GM23248 (cell line): ENCODE measurements at regions not wholly inside any gene's neighbourhood (a gene's known extent, or its start where the extent isn't known, plus 50 kb on each side); places are given as distances from the start of the nearest gene placed in this dataset. TPM values are rescaled to one million over a fixed set of nuclear protein-coding genes. Genes with fewer than 3 reads are reported as not detected.

Source experiments
- DNase-seq: peaks from one replicate; pipeline ENCODE4 v3.0.0-alpha.2; 2015
- H2AFZ ChIP-seq: fragments of 200-600 bp; sonication (generic); 2 replicates; pipeline ENCODE4 v1.6.1; 2016; ENCODE audit warnings: antibody characterized with exemption
- H3F3A ChIP-seq: fragments of 200-600 bp; sonication (generic); 2 replicates; pipeline ENCODE4 v1.6.1; 2016; ENCODE audit warnings: mild to moderate bottlenecking, antibody characterized with exemption, mixed run types; ENCODE audit not compliant: insufficient read depth
- H3K27ac ChIP-seq: fragments of 200-600 bp; sonication (generic); 2 replicates; pipeline ENCODE4 v1.5.1; 2016; ENCODE audit warnings: mild to moderate bottlenecking
- H3K27me3 ChIP-seq: fragments of 200-600 bp; sonication (generic); replicated peaks from 2 replicates; pipeline ENCODE4 v1.6.1; 2016; ENCODE audit warnings: mild to moderate bottlenecking; ENCODE audit not compliant: insufficient read depth
- H3K36me3 ChIP-seq: fragments of 200-600 bp; sonication (generic); 2 replicates; pipeline ENCODE4 v1.6.1; 2016; ENCODE audit warnings: low read depth, mild to moderate bottlenecking
- H3K4me1 ChIP-seq: fragments of 200-600 bp; sonication (generic); 2 replicates; pipeline ENCODE4 v1.6.1; 2016; ENCODE audit warnings: mild to moderate bottlenecking; ENCODE audit not compliant: insufficient read depth
- H3K4me2 ChIP-seq: fragments of 200-600 bp; sonication (generic); one replicate; pipeline ENCODE4 v1.6.1; 2016; ENCODE audit warnings: mild to moderate bottlenecking; ENCODE audit not compliant: unreplicated experiment
- H3K4me3 ChIP-seq: fragments of 200-600 bp; sonication (generic); 2 replicates; pipeline ENCODE4 v1.5.1; 2016; ENCODE audit warnings: mild to moderate bottlenecking
- H3K79me2 ChIP-seq: fragments of 200-600 bp; sonication (generic); 2 replicates; pipeline ENCODE4 v1.6.1; 2016; ENCODE audit warnings: mild to moderate bottlenecking; ENCODE audit not compliant: insufficient read depth
- H3K9ac ChIP-seq: fragments of 200-600 bp; sonication (generic); 2 replicates; pipeline ENCODE4 v1.6.1; 2016; ENCODE audit warnings: mild to moderate bottlenecking
- H3K9me2 ChIP-seq: fragments of 200-600 bp; sonication (generic); 2 replicates; pipeline ENCODE4 v1.6.1; 2016; ENCODE audit warnings: mixed run types, mild to moderate bottlenecking, moderate library complexity; ENCODE audit not compliant: insufficient read depth
- H3K9me3 ChIP-seq: fragments of 200-600 bp; sonication (generic); one replicate; pipeline ENCODE4 v1.6.1; 2017; ENCODE audit warnings: low read depth
- H4K20me1 ChIP-seq: fragments of 200-600 bp; sonication (generic); 2 replicates; pipeline ENCODE4 v1.6.0; 2016; ENCODE audit not compliant: insufficient read depth
- EZH2 ChIP-seq: fragments of 200-600 bp; sonication (generic); IDR thresholded peaks from 2 replicates; pipeline ENCODE4 v1.6.1; 2018; ENCODE audit warnings: antibody characterized with exemption, mild to moderate bottlenecking; ENCODE audit not compliant: insufficient read depth, poor library complexity, severe bottlenecking
- EZH2phosphoT487 ChIP-seq: fragments of 200-600 bp; sonication (generic); IDR thresholded peaks from 2 replicates; pipeline ENCODE4 v1.6.1; 2018; ENCODE audit warnings: antibody characterized with exemption, moderate library complexity, mild to moderate bottlenecking, low read depth; ENCODE audit not compliant: insufficient read depth
- WGBS, 2 experiments: methylation state at CpG; one replicate each; pipeline ENCODE4 v1.1.6; 2015 to 2017; ENCODE audit warnings: low lambda C conversion rate in 2 of 2, low coverage in 1 of 2; ENCODE audit errors: missing lambda C conversion rate in 2 of 2; 5-methylcytosine and 5-hydroxymethylcytosine counted together
- in situ Hi-C: fragments of 300-500 bp; cut with MboI; formaldehyde crosslinking; loops from 2 replicates; pipeline ENCODE4 v1.15.0; 2020
- small RNA-seq: library from RNA; depleted of rRNA; stranded (forward); fragments of <200 nt; gene quantifications from one replicate; pipeline ENCODE3, GENCODE V24; 2014; ENCODE audit warnings: low read depth, low replicate concordance

DNA sequence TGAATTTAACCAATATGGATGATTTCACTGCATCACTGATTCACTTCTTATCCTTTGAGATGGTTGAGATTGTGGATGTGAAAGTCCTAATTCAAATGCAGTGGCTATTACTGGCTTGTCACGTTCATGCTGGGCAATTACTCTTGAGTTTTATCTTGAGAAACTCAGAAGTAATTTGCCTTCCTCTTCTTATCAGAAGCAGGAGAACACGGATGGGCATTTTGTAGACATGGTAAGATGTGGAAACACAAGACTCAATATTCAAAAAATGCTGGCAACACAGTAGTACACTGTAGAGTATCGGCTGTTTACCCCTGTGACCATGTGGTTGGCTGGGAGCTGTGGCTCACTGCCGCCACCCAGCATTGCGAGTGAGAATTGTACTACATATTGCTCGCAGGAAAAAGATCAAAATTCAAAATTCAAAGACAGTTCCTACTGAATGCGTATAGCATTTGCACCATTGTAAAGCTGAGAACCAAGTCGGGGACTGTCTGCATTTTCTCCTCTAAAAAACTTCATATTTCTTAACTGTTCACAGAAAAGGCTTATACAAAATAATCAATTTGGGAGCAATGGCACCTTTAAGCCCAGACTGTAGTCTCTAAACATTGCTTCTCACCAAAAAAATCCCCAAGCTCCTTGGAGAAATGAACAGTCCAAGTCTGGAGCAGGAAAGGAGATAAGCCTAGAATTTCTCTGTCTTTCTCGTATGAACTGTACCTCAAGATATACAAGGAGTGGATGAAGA, 61.9 kb upstream of the ELOVL5 start:
- no peaks in the 10 kb centered on the region for H3K9me2 ChIP-seq
- H3F3A ChIP-seq: no peaks in the 10 kb centered on the region
- in situ Hi-C loops: no loop called here
- H4K20me1 ChIP-seq: no peaks in the 10 kb centered on the region
- H3K4me3 ChIP-seq: no peak overlapping the region
- peaks cover 7% of the 10 kb centered on the region; the same call in 1 of the 2 replicates for H3K27me3 ChIP-seq
- DNase-seq: peak; percentile 67
- 53 to 54% methylated on average over 9 of the region's 9 CpGs for WGBS, 2 experiments
- no peaks in the 10 kb centered on the region for H3K4me1 ChIP-seq
- no peak overlapping the region for H3K9ac ChIP-seq
- no peaks in the 10 kb centered on the region for H3K79me2 ChIP-seq
- H3K27ac ChIP-seq: no peak overlapping the region
- H3K9me3 ChIP-seq: no peaks in the 10 kb centered on the region
- TF ChIP-seq EZH2 (no peak), EZH2phosphoT487 (no peak)
- no peak overlapping the region for H3K4me2 ChIP-seq
- H2AFZ ChIP-seq: no peak overlapping the region
- H3K36me3 ChIP-seq: no peaks in the 10 kb centered on the region

- Histone ChIP-seq H2AFZ (no peak overlapping the region), H3K27ac (no peak overlapping the region), H3K9ac (no peak overlapping the region), H3K4me1 (no peaks in the 10 kb centered on the region), H3K9me2 (no peaks in the 10 kb centered on the region), H3K9me3 (no peaks in the 10 kb centered on the region), H3K4me2 (no peak overlapping the region), H3K4me3 (no peak overlapping the region), H3K27me3 (peaks cover 7% of the 10 kb centered on the region; the same call in 1 of the 2 replicates), H3K79me2 (no peaks in the 10 kb centered on the region), H3K36me3 (no peaks in the 10 kb centered on the region), H3F3A (no peaks in the 10 kb centered on the region), H4K20me1 (no peaks in the 10 kb centered on the region)
- TF ChIP-seq EZH2phosphoT487: no peak
- no peak for TF ChIP-seq EZH2
- no peak for DNase-seq
- in situ Hi-C loops: no loop called here
Observed at GRCh38 chr6:53408826-53409225, 60.1 kb upstream of the ELOVL5 start.

GRCh38 chr6:53399027-53399344, 50.2 kb upstream of the ELOVL5 start:
- no peak overlapping the region for H3K4me2 ChIP-seq

DNA sequence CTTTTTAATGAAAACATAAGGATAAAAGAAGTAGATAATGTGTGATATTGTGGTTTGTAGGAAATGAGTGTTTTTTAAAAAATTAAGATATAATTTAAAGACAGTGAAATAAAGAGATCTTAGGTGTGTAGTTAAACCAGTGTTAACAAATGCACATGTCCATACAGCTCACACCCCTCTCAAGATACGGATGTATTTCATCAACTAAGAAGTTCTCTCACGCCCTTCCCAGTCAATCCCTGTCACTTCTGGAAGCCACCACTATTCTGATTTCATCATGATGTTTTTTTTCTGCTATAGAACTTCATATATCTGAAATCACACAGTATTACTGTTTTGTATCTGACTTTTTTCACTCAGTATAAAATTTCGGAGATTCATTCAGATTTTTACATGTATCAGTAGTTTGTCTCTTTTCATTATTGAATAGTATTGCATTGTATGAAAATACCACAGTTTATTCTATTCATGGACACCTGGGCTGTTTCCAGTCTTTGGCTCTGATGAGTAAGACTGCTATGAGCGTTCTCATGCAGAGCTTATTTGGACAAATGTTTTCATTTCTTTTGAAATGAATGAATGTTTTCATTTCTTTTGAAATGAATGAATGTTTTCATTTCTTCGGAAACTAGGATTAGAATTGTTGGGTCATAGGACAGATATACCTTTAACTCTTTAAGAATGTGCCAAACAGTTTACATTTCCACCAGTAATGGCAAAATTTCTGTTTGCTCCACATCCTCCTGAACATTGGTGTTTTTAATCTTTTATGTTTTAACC, 49.7 kb upstream of the ELOVL5 start:
- H4K20me1 ChIP-seq: no peaks in the 10 kb centered on the region
- peak; percentile 37 for DNase-seq
- no peaks in the 10 kb centered on the region for H3K4me1 ChIP-seq
- no peak overlapping the region for H2AFZ ChIP-seq
- TF ChIP-seq EZH2 (no peak), EZH2phosphoT487 (no peak)
- H3K4me3 ChIP-seq: no peak overlapping the region
- no peak overlapping the region for H3K4me2 ChIP-seq
- 29 to 37% methylated on average over 5 of the region's 5 CpGs for WGBS, 2 experiments
- H3K27me3 ChIP-seq: 0 out of 2 replicates have a peak, but pooled peaks cover 12% of the 10 kb centered on the region
- H3F3A ChIP-seq: no peaks in the 10 kb centered on the region
- in situ Hi-C loops: no loop called here
- H3K79me2 ChIP-seq: no peaks in the 10 kb centered on the region
- H3K9ac ChIP-seq: no peak overlapping the region
- no peaks in the 10 kb centered on the region for H3K9me3 ChIP-seq
- no peak overlapping the region for H3K27ac ChIP-seq
- H3K36me3 ChIP-seq: no peaks in the 10 kb centered on the region
- H3K9me2 ChIP-seq: no peaks in the 10 kb centered on the region

More at GRCh38 chr6:53399027-53399344, 50.2 kb upstream of the ELOVL5 start:
- H3K79me2 ChIP-seq: no peaks in the 10 kb centered on the region
- in situ Hi-C loops: no loop called here
- no peaks in the 10 kb centered on the region for H3K36me3 ChIP-seq
- H4K20me1 ChIP-seq: no peaks in the 10 kb centered on the region
- no peaks in the 10 kb centered on the region for H3K9me3 ChIP-seq
- no peak for DNase-seq
- H2AFZ ChIP-seq: no peak overlapping the region
- H3F3A ChIP-seq: no peaks in the 10 kb centered on the region
- H3K27me3 ChIP-seq: peaks cover 12% of the 10 kb centered on the region; the same call in 1 of the 2 replicates
- TF ChIP-seq EZH2phosphoT487 (no peak), EZH2 (no peak)
- H3K9me2 ChIP-seq: no peaks in the 10 kb centered on the region
- no peak overlapping the region for H3K9ac ChIP-seq
- H3K27ac ChIP-seq: no peak overlapping the region
- H3K4me1 ChIP-seq: no peaks in the 10 kb centered on the region
- H3K4me3 ChIP-seq: no peak overlapping the region

Small RNA genes in the stretch of these regions (small RNA-seq; reads per million reads assigned to genes)
- not detected for gene NANOGP3
